ENCODE measurements at regions not wholly inside any gene's neighbourhood (a gene's known extent, or its start where the extent isn't known, plus 50 kb on each side); places are given as distances from the start of the nearest gene placed in this dataset.

GRCh38 chr9:13396418-13396817 is 116.9 kb upstream of the MPDZ start:
- TF ChIP-seq, protein P1, sequence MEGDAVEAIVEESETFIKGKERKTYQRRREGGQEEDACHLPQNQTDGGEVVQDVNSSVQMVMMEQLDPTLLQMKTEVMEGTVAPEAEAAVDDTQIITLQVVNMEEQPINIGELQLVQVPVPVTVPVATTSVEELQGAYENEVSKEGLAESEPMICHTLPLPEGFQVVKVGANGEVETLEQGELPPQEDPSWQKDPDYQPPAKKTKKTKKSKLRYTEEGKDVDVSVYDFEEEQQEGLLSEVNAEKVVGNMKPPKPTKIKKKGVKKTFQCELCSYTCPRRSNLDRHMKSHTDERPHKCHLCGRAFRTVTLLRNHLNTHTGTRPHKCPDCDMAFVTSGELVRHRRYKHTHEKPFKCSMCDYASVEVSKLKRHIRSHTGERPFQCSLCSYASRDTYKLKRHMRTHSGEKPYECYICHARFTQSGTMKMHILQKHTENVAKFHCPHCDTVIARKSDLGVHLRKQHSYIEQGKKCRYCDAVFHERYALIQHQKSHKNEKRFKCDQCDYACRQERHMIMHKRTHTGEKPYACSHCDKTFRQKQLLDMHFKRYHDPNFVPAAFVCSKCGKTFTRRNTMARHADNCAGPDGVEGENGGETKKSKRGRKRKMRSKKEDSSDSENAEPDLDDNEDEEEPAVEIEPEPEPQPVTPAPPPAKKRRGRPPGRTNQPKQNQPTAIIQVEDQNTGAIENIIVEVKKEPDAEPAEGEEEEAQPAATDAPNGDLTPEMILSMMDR (IDR thresholded peaks at IDR 0.05; ENCODE audit: low read depth, low read length): no peak
- Histone ChIP-seq H3K9me3 (ENCODE audit: low read depth) (no peaks in the 10 kb centered on the region), H3K27ac (no peak overlapping the region), H3K36me3 (no peaks in the 10 kb centered on the region), H3K4me3 (no peak overlapping the region), H3K4me1 (ENCODE audit: low read depth) (no peaks in the 10 kb centered on the region), H3K27me3 (no peaks in the 10 kb centered on the region)
- no peak for DNase-seq (ENCODE audit: low read depth in 1 of 2, low spot score in 1 of 2)

DNA sequence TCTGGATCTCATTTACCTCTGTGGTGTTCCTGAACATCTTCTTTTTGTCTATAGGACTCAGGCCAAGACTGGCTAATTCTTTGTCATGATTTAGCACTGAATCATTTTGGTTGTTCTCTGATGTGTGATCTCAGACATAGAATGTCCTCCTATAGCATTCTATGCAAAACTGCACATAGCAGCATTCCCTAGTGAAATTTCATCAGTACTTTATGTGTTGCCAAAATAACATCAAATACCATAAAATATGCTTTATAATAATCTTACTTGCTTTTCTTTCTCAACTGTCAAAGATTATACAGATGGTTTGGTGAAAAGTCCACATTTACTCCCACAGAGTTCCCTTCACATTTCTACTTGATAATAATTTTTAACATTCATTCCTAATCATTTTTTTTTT is 115.7 kb upstream of the MPDZ start:
- H3K9me3 ChIP-seq (ENCODE audit: low read depth): no peaks in the 10 kb centered on the region
- H3K4me3 ChIP-seq: no peak overlapping the region
- H3K27me3 ChIP-seq: no peaks in the 10 kb centered on the region
- no peaks in the 10 kb centered on the region for H3K4me1 ChIP-seq (ENCODE audit: low read depth)
- H3K27ac ChIP-seq: no peak overlapping the region
- peak in 1 of 2 donors; percentile 45 for DNase-seq (ENCODE audit: low read depth in 1 of 2, low spot score in 1 of 2)
- TF ChIP-seq, protein P1 (IDR thresholded peaks at IDR 0.05; ENCODE audit: low read depth, low read length): no peak
- no peaks in the 10 kb centered on the region for H3K36me3 ChIP-seq

DNA sequence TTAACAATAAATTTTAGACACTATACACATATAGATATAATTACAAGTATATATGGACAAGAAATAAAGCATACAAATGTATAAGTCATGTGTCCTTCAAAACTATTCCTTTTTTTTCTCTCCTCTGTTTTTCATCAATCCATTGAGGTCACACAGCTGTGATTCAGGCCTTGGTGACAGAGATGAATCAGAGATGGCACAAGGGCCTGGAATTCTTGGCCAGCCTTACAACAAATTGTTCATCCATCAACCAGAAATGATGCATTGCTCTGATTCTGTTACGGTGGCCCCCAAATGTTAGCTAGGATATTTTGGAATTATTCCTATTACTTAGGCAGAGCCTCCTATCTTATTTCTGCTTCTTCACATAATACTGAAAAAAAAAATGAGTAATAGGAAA is 108.7 kb upstream of the MPDZ start:
- H3K4me3 ChIP-seq: no peak overlapping the region
- H3K27me3 ChIP-seq: no peaks in the 10 kb centered on the region
- H3K4me1 ChIP-seq (ENCODE audit: low read depth): no peaks in the 10 kb centered on the region
- TF ChIP-seq, protein P1 (IDR thresholded peaks at IDR 0.05; ENCODE audit: low read depth, low read length): no peak
- no peaks in the 10 kb centered on the region for H3K9me3 ChIP-seq (ENCODE audit: low read depth)
- H3K27ac ChIP-seq: no peak overlapping the region
- DNase-seq (ENCODE audit: low read depth in 1 of 2, low spot score in 1 of 2): peak in 1 of 2 donors; percentile 60
- no peaks in the 10 kb centered on the region for H3K36me3 ChIP-seq

GRCh38 chr9:13387734-13388067 is 108.2 kb upstream of the MPDZ start:
- H3K4me1 ChIP-seq (ENCODE audit: low read depth): no peaks in the 10 kb centered on the region
- TF ChIP-seq, protein P1 (IDR thresholded peaks at IDR 0.05; ENCODE audit: low read depth, low read length): no peak
- DNase-seq (ENCODE audit: low read depth in 1 of 2, low spot score in 1 of 2): no peak

DNA sequence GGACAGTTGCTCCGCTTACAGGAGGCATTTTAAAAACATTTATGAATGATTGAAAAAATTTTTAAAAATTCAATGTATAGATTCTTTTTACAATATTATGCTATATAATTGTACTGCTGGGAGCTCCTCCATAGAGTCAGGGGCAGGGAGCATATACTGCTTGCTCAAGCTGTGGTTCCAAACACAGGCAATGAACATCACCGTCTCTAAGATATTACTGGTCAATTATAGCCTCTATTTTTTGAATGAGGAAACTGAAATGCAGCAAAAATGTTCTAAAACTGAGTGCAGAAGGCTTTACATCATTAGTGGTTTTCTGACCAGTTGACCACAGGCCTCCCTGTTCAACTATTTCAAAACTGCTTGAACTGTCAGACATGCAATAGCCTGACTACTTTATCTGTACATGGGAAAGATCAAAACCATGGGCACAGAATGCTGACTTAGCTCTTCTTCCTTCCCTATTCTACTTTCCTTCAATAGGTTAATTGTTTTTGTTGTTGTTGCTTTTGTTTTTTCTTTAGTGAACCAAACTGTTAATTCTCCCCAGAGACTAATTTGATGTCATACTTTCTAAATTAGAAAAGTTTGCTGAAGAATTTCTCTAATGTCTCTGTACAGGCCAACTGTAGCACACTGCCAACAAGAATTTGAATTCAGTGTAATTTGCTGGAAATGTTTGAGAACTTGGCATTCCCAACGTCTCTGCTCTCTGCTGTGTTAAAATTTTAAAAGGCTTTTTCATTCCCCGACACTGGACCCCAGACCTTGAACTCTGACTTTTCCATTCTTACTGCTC is 107.6 kb upstream of the MPDZ start:
- no peaks in the 10 kb centered on the region for H3K4me1 ChIP-seq (ENCODE audit: low read depth)
- no peak overlapping the region for H3K27ac ChIP-seq
- H3K36me3 ChIP-seq: no peaks in the 10 kb centered on the region
- TF ChIP-seq, protein P1 (IDR thresholded peaks at IDR 0.05; ENCODE audit: low read depth, low read length): no peak
- H3K27me3 ChIP-seq: no peaks in the 10 kb centered on the region
- H3K9me3 ChIP-seq (ENCODE audit: low read depth): no peaks in the 10 kb centered on the region
- H3K4me3 ChIP-seq: no peak overlapping the region
- peak in 1 of 2 donors; percentile 96 for DNase-seq (ENCODE audit: low read depth in 1 of 2, low spot score in 1 of 2)

More at GRCh38 chr9:13387734-13388067, 108.2 kb upstream of the MPDZ start:
- H3K27me3 ChIP-seq: no peaks in the 10 kb centered on the region
- H3K4me3 ChIP-seq: no peak overlapping the region
- H3K27ac ChIP-seq: no peak overlapping the region
- H3K36me3 ChIP-seq: no peaks in the 10 kb centered on the region
- H3K9me3 ChIP-seq (ENCODE audit: low read depth): no peaks in the 10 kb centered on the region
